ENCODE measurements at regions not wholly inside any gene's neighbourhood (a gene's known extent, or its start where the extent isn't known, plus 50 kb on each side); places are given as distances from the start of the nearest gene placed in this dataset.

DNA sequence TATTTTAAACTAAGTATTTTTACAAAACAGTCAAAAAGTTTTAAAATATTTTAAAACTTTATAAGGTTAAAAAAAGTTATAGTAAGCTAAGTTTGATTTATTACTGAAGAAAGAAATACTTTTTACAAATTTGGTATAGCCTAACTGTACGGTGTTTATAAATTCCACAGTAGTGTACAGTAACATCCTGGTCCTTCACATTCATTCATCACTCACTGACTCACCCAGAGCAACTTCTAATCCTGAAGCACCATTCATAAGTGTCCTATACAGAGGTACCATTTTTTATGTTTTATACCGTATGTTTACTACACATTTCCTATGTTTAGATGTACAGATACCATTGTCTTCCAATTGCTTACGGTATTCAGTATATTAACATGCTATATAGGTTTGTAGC lies 170.0 kb downstream of the KLHL28 start:
- TF ChIP-seq, protein P1, sequence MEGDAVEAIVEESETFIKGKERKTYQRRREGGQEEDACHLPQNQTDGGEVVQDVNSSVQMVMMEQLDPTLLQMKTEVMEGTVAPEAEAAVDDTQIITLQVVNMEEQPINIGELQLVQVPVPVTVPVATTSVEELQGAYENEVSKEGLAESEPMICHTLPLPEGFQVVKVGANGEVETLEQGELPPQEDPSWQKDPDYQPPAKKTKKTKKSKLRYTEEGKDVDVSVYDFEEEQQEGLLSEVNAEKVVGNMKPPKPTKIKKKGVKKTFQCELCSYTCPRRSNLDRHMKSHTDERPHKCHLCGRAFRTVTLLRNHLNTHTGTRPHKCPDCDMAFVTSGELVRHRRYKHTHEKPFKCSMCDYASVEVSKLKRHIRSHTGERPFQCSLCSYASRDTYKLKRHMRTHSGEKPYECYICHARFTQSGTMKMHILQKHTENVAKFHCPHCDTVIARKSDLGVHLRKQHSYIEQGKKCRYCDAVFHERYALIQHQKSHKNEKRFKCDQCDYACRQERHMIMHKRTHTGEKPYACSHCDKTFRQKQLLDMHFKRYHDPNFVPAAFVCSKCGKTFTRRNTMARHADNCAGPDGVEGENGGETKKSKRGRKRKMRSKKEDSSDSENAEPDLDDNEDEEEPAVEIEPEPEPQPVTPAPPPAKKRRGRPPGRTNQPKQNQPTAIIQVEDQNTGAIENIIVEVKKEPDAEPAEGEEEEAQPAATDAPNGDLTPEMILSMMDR (IDR thresholded peaks at IDR 0.05 in 2 of 3, conservative IDR thresholded peaks at IDR 0.05 in 1 of 3; ENCODE audit: insufficient read depth in 2 of 3, low read depth in 1 of 3, low read length in 3 of 3): no peak
- TF ChIP-seq ZNF232 (CRISPR knock-in tag; IDR thresholded peaks at IDR 0.05) (no peak), ZZZ3 (IDR thresholded peaks at IDR 0.05) (no peak), EP300 (IDR thresholded peaks at IDR 0.05; ENCODE audit: low read length) (no peak), MAFF (IDR thresholded peaks at IDR 0.05; ENCODE audit: low read length) (no peak), MEIS2 (IDR thresholded peaks at IDR 0.05; ENCODE audit: partially characterized antibody) (no peak)

Data from K562 (cell line).